HepG2 (cell line): ENCODE measurements at regions not wholly inside any gene's neighbourhood (a gene's known extent, or its start where the extent isn't known, plus 50 kb on each side); places are given as distances from the start of the nearest gene placed in this dataset.

Source experiments
- CREM ChIP-seq, 2 experiments: sonication (generic) in 1 of 2; formaldehyde crosslinking in 1 of 2; IDR thresholded peaks; 2 replicates each; pipeline versions ENCODE4 v1.4.0 to v1.6.1; 2016 to 2020; ENCODE audit warnings: antibody characterized with exemption in 1 of 2, mild to moderate bottlenecking in 1 of 2, missing genetic modification reagents in 1 of 2
- FOSL2 ChIP-seq: sonication (generic); formaldehyde crosslinking; IDR thresholded peaks from 2 replicates; pipeline ENCODE4 v1.4.0; 2020; ENCODE audit warnings: missing genetic modification reagents
- HBP1 ChIP-seq: IDR thresholded peaks from 2 replicates; pipeline ENCODE4 v1.6.1; 2016; ENCODE audit warnings: low read depth, control low read depth
- HDAC2 ChIP-seq: sonication (generic); formaldehyde crosslinking; IDR thresholded peaks from 2 replicates; pipeline ENCODE4 v1.4.0; 2020; ENCODE audit warnings: missing genetic modification reagents
- HOMEZ ChIP-seq: IDR thresholded peaks from 2 replicates; pipeline ENCODE4 v1.6.1; 2016; ENCODE audit warnings: low read depth
- KAT2B ChIP-seq: fragments of 150-350 bp; IDR thresholded peaks from 2 replicates; pipeline ENCODE4 v1.6.1; 2014; ENCODE audit warnings: low read depth, low read length, borderline replicate concordance
- KLF15 ChIP-seq: sonication (generic); formaldehyde crosslinking; IDR thresholded peaks from 2 replicates; pipeline ENCODE4 v1.8.1; 2023; ENCODE audit warnings: borderline replicate concordance, mild to moderate bottlenecking, inconsistent platforms, missing genetic modification reagents, mixed read lengths
- NRL ChIP-seq: sonication (generic); formaldehyde crosslinking; IDR thresholded peaks from 2 replicates; pipeline ENCODE4 v1.5.0; 2020; ENCODE audit warnings: missing genetic modification reagents, mild to moderate bottlenecking, moderate library complexity, borderline replicate concordance
- PHF20 ChIP-seq: sonication (generic); formaldehyde crosslinking; IDR thresholded peaks from 2 replicates; pipeline ENCODE4 v1.5.0; 2020; ENCODE audit warnings: mild to moderate bottlenecking, missing genetic modification reagents
- PRPF4 ChIP-seq: fragments of 200-400 bp; formaldehyde crosslinking; IDR thresholded peaks from 2 replicates; pipeline ENCODE4 v1.6.1; 2016; ENCODE audit warnings: low read length, low read depth; ENCODE audit not compliant: poor library complexity, severe bottlenecking
- SNAPC2 ChIP-seq: sonication (generic); formaldehyde crosslinking; IDR thresholded peaks from 2 replicates; pipeline ENCODE4 v1.8.1; 2022; ENCODE audit warnings: mild to moderate bottlenecking, missing genetic modification reagents
- YEATS4 ChIP-seq: sonication (generic); formaldehyde crosslinking; IDR thresholded peaks from 2 replicates; pipeline ENCODE4 v1.4.0; 2020; ENCODE audit warnings: missing genetic modification reagents, borderline replicate concordance
- ZBED4 ChIP-seq: sonication (generic); formaldehyde crosslinking; IDR thresholded peaks from 2 replicates; pipeline ENCODE4 v1.4.0; 2020; ENCODE audit warnings: missing genetic modification reagents, borderline replicate concordance
- ZFP62 ChIP-seq: sonication (generic); formaldehyde crosslinking; IDR thresholded peaks from 2 replicates; pipeline ENCODE4 v1.4.0; 2020; ENCODE audit warnings: missing genetic modification reagents
- ZNF224 ChIP-seq: sonication (generic); formaldehyde crosslinking; IDR thresholded peaks from 2 replicates; pipeline ENCODE4 v1.5.0; 2020; ENCODE audit warnings: mild to moderate bottlenecking, missing genetic modification reagents
- ZNF670 ChIP-seq: sonication (generic); formaldehyde crosslinking; IDR thresholded peaks from 2 replicates; pipeline ENCODE4 v1.8.0; 2022; ENCODE audit warnings: mild to moderate bottlenecking, missing genetic modification reagents, borderline replicate concordance
- ZNF713 ChIP-seq: sonication (generic); formaldehyde crosslinking; IDR thresholded peaks from 2 replicates; pipeline ENCODE4 v1.4.0; 2020; ENCODE audit warnings: mild to moderate bottlenecking, missing genetic modification reagents
- ZNF720 ChIP-seq: sonication (generic); formaldehyde crosslinking; IDR thresholded peaks from 2 replicates; pipeline ENCODE4 v1.4.0; 2020; ENCODE audit warnings: missing genetic modification reagents
- ZSCAN29 ChIP-seq: sonication (generic); formaldehyde crosslinking; conservative IDR thresholded peaks from 2 replicates; pipeline ENCODE4 v1.4.0; 2020; ENCODE audit warnings: mild to moderate bottlenecking, missing genetic modification reagents
- ZXDC ChIP-seq: sonication (generic); formaldehyde crosslinking; IDR thresholded peaks from 2 replicates; pipeline ENCODE4 v1.5.0; 2020; ENCODE audit warnings: mild to moderate bottlenecking, missing genetic modification reagents

GRCh38 chr20:4592316-4593148, 93.7 kb upstream of the PRNP start (continued):
- TF ChIP-seq ZNF670 (CRISPR knock-in tag), result no peak
- TF ChIP-seq KAT2B, result no peak
- TF ChIP-seq YEATS4 (CRISPR knock-in tag), result peak; percentile 86
- peak; percentile 83; the same call in 1 of the 2 replicates for TF ChIP-seq HBP1 (CRISPR knock-in tag)
- 0 out of 2 replicates have a peak, but pooled peaks have one; percentile 13 for TF ChIP-seq HDAC2
- no peak for TF ChIP-seq KLF15 (CRISPR knock-in tag)
- no peak for TF ChIP-seq PRPF4
- no peak for TF ChIP-seq ZNF720 (CRISPR knock-in tag)
- no peak for TF ChIP-seq PHF20 (CRISPR knock-in tag)
- 0 out of 2 replicates have a peak, but pooled peaks have one; percentile 74 for TF ChIP-seq ZXDC (CRISPR knock-in tag)
- no peak for TF ChIP-seq HOMEZ (CRISPR knock-in tag)
- peak; percentile 74; the same call in 1 of the 2 replicates for TF ChIP-seq SNAPC2 (CRISPR knock-in tag)
- TF ChIP-seq ZSCAN29 (CRISPR knock-in tag), result no peak
- TF ChIP-seq ZNF713 (CRISPR knock-in tag), result no peak
- TF ChIP-seq ZBED4, result no peak
- peak; percentile 53 for TF ChIP-seq FOSL2 (CRISPR knock-in tag)
- TF ChIP-seq ZNF224, result no peak
- peak; percentile 81 for TF ChIP-seq NRL
- TF ChIP-seq CREM (IDR thresholded peaks at IDR 0.05), result peak; percentile 37; the same call in 1 of the 2 replicates
- TF ChIP-seq CREM (CRISPR knock-in tag; IDR thresholded peaks at IDR 0.05), result no peak
- TF ChIP-seq ZFP62 (CRISPR knock-in tag), result no peak
